Dermis blood vessel endothelial cell (primary cell): ENCODE measurements at regions not wholly inside any gene's neighbourhood (a gene's known extent, or its start where the extent isn't known, plus 50 kb on each side); places are given as distances from the start of the nearest gene placed in this dataset.

Source experiments
- DNase-seq: peaks from one replicate; pipeline ENCODE4 v3.0.0; 2010

DNA sequence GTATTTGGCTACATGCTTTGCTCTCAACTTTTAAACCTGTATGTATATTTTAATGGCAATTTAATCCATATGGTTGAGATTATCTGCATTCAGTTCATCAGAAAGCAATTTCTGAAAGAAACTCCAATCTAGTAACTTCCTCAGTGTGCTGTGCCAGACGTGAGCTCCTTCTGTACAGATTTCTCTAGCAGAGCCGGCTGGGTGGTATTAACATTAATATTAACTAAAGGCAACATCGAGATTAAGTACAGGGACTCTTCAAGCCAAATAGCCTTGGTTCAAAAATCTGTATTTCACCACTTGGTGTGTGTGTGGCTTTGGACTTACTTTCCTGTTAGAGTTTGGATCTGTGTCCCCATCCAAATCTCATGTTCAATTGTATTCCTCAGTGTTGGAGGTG, 55.5 kb upstream of the NUDT7 start:
- DNase-seq, result no peak

DNA sequence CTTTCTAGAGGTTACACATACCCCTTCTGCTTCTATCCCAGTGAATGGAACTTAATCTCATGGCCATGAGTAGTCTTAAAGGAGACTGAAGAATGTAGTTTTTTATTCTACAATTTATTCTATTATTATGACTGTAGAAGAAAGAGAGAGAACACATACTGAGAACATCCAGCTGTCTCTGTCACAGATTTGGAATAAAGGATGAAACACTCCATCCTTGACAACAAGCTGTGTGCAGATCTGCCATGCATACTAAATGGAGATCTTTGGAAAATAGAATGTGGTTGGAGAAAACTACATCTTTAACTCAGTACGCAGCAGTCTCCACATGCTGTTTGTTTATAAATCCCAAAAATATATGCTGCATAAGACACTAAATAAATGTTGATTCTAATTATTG, 54.1 kb upstream of the NUDT7 start:
- no peak for DNase-seq

DNA sequence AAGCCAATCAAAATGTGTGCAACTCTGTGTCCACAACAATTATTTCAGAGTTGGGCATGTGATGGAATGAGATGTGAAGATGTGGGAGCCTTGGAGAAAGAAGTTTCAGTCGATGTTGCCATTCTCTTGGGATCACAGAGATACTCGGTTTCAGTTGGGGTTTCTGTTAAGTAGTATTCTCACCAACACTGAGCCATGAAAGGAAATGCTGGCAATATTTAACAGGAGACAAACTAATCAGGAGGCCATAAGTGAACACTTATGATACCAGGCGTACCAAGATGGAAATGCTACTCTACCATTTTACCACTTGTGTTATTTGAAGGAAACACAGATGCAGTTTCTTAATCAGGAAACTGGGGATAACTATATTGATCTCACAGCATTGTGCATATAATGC, 53.3 kb upstream of the NUDT7 start:
- no peak for DNase-seq
